ENCODE measurements at regions not wholly inside any gene's neighbourhood (a gene's known extent, or its start where the extent isn't known, plus 50 kb on each side); places are given as distances from the start of the nearest gene placed in this dataset.
"Not testable (repeated sequence)": the region's sequence is repeated elsewhere in the genome, so short reads cannot be mapped to it uniquely, and the experiment has no call there.

DNA sequence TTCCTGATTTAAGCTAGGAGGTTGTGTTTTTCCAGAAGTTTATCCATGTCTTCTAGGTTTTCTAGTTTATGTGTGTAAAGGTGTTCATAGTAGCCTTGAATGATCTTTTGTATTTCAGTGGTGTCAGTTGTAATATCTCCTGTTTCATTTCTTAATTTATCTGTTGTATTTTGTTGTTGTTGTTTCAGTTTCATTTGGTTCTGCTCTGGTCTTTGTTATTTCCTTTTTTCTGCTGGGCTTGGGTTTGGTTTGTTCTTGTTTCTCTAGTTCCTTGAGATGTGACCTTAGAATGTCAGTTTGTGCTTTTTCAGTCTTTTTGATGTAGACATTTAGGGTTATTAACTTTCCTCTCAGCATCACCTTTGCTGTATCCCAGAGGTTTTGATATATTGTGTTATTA is 62.8 kb downstream of the SCP2D1 start:
- DNase-seq = not testable (repeated sequence)

DNA sequence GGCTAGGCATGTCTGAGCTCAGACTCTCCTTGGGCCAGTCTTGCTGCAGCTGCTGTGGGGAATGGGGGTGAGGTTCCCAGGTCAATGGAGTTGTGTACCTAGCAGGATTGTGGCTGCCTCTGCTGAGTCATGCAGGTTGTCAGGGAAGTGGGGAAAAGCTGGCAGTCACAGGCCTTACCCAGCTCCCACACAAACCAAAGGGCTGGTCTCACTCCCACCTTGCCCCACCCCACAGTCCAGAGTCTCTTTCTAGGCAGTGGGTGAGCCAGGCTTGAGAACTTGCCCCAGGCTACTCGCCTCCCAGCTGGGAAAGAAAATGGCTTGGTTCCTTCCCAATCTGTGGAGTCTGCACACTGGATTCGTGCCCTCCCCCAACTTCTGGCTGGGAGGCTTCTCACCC is 65.7 kb downstream of the SCP2D1 start:
- no peak for DNase-seq

DNA sequence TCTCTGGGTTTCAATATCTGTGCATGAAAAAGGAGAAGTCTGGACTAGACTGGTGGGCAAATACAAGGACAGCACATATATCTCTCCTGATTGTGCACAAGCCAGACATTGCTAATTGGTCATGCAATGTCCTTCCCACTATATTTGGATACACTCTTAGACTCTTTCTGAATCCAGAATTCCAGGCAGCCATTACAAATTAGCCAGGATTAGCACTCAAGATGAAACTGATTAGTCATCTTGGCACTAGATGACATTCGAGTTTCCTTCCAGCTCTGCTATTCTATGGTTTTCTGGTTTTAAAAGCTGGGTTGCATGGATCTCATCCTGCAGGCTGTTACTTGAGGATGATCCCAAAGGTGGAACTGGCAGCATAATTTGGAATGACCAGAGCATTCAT is 73.2 kb downstream of the SCP2D1 start:
- DNase-seq = no peak

DNA sequence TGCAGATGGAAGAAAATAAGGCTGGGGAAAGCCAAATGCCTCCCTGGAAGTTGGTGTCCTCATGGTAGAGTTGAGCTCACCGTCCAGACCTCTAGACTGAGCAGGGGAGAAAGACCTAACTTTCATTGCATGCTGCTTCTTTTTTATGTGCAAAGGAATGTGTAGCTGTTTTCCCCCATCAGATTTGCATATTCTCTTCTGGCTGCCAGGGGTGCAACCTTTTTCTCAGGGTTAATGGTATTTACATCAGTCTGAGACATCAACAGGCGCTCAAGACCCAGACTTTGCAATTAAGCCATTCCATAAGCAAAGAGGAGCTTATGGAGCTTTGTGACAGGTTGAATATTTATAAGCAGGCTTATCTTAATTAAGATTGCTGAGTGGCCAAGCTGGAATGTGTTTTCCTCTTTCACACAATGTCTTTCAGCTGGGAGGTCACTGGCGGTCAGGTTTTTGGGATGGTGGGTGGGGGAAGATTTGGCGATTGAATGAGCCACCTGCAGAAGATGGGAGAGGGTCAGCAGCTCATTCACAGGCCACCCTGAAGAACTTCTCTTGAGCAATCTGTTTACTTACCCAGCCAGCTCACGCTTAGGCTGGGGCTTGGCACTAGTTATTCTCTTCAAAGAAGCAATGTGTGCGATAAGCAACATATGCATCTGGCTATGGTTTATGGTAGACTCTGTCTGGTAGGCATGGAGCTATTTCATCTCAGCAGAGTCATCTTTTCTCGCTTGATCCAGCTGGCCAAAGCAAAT is 88.6 kb downstream of the SCP2D1 start:
- DNase-seq = no peak

DNA sequence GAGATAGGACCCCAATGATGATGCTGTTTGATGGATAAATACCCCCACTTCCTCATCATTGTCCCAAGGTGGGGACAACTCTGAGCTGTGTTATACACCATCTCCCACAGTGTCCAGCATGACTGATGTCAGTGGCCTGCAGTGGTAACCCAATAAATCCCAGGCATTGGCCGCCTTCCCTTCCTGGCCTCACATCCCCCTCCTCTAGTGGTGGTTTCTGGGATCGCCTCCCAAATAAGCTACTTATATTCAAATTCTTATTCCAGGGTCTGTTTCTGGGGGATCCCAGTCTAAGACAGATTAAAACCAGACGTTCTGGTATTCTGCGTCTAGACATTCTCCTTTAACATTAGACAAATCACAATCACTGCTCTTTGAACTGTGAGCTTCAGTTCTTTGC is 90.6 kb downstream of the SCP2D1 start:
- DNase-seq = no peak

DNA sequence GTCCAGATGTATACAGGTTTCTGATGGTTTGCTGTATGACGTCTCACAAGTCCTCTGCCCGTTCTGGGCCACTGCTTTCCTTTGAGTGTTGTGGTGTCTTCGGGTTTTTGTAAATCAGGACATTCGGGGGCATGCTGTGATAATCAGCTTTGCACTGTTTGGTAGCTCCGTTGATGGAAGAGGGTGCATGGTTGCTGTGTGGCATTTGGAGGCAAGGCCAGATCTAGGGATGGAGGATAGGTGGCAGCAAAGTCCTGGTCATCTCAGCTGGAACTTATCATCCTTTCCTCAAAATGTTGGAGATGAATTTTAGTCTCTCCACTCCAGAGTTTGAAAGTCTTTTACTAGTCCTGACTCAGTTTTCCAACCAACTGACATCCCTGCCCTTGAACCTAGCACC is 91.0 kb downstream of the SCP2D1 start:
- no peak for DNase-seq

DNA sequence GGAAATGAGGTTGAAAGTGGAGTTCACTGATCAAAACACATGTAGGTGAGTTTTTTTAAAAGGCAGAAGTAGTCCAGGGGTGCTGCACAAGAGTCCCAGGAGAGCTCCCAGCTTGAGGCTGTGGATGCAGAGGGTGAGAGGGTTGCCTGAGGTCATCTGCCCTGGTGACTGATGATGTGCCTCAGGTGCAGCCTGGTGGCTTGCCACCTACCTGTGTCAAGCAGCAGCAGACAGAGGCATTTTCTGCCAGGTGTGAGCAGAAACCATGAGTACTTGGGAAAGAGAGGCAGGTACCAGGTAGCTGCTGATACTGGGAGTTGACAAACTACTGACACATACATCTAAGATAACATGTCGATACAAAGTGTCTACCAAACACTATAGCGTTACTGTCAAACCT is 92.5 kb downstream of the SCP2D1 start:
- DNase-seq = no peak

DNA sequence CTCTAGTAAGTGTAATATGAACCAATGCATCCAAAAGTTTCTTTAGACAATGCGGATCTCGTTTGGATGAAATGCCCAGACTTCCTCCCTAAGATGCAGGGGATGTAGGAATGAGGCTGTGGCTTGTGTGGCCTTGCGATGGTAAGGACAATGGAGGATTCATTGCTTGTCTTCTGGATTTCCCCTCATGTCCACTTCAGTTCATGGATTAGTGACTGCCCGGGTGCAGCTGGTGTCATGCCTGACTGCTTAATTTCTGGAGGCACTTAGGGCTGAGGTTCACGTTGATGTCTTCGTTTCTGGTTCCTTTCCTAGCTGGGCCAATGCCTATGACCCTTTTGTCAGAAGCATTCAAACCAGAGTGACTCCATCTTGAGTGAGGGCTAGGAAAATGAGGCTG is 93.8 kb downstream of the SCP2D1 start:
- DNase-seq = no peak

DNA sequence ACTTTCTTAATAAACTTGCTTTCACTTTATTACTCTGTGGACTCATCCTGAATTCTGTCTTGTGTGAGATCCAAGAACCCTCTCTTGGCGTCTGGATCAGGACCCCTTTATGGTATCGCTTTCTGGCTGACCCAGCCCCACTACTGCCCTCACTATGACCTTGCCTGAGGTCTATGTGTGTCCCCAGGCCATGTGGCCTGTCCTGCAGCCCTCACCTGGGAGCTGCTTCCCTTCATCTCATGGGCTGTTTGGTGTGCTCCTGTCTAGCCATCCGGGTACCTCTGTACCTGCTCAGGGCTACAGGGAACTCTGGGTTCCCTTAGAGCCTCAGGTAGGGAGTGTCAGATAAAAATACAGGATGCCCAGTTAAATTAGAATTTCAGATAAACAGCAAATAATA is 94.5 kb downstream of the SCP2D1 start:
- no peak for DNase-seq

DNA sequence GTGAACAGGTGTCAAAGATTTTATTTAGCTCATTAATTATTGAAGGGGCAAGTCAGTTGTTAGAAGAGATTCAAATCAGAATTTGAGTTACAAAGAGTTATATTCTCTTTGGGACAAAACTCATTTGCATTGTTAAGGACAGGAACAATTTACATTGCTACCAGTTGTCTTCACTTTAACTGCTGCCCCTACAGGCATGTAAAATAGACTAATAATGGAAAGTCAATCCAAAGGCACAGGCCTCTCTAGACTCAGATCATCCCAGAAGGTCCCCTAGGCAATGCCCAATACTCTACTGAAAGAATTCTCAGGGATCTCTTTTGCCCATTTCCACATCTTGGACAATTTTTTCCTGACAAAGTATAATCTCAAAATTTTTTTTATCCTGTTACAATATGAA is 95.7 kb downstream of the SCP2D1 start:
- no peak for DNase-seq

DNA sequence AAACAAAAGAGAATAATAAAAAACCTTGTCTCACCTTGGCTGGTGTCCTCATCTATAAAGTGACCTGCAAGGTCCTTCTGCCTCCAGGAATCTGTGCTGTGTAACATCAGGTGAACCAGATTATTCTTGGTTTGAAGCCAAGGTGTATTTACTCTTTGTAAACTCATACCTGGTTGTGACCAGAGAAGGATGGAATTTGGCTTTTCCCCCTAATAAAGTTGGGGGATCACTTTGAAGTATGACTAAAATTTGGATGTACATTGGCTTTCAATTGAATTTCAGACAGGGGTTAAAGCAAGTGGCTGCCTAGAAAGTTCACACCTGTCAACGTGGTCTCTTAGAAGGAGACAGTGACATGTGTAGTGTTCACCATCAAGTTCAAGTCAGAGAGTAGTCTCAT is 100.1 kb downstream of the SCP2D1 start:
- no peak for DNase-seq

DNA sequence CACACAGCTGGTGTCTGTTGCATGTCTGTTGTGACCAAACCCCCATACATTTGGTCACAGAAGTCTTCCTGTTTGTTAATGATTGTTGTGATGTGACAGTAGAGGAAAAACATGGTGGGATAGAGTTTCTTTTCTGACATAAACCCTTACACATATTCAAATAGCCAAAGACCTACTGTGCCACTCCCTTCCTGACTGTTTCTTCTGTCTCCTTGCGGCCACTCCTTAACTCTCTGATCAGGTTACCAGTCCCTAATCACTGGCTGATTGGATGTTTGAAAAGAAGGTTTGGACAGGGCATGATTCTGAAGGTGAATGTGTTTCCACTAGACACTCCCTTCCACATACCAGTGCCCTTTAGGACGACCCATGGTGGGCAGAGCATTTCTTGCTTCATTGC is 101.2 kb downstream of the SCP2D1 start:
- no peak for DNase-seq

DNA sequence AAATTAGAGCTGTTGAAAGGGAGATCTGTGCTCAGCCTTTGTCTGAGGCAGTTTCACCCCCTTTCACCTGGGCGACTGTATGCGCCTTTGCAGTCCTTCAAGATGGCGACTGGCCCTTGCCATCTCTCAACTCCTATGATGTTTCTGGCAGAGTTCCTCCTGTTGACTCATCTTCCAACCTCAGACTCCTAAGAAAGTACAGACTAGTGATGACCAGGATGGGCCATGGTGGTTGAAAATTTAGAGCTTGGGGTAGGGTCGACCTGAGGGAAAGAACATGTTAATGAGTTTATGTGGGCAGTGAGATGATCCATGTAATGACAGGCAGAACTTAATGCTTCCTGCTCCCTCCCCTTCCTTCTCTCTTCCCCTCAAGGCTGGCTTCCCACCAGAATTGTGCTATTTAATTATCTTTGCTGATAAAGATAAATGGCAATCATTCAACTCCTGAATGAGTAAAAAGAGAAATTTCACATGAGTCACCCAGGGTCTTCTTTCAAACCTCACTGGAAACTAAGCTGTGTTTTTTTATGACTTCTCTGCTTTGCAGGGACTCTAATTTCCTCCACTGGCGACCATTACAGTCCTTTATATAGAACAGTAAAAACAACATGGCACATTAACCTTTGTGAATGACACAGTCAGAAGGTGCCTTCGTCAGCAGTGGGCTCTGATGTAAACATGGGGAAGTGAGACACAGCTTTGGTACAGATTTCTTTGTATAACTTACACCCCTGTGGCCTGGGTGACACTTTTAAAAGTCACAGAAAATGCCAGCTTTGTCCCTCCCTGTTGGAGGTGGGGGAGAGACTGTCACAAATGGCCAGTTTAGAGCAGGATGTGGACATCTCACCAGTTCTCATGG is 103.5 kb downstream of the SCP2D1 start:
- no peak for DNase-seq

DNA sequence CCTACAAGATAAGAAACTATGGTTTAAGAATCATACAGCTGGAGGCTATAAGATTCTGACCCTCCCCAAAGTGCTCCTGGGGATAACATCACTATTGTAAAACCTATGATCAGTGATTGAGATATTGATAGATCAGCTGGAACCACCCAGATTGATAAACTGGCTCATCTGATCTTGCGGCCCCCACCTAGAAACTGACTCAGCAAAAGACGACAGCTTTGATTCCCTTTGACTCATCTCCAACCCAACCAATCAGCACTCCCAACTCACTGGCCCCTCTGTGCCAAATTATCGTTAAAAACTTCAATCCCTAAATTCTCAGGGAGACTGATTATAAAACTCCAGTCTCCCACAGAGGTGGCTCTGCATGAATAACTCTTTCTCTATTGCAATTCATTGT is 106.4 kb downstream of the SCP2D1 start:
- DNase-seq = no peak

DNA sequence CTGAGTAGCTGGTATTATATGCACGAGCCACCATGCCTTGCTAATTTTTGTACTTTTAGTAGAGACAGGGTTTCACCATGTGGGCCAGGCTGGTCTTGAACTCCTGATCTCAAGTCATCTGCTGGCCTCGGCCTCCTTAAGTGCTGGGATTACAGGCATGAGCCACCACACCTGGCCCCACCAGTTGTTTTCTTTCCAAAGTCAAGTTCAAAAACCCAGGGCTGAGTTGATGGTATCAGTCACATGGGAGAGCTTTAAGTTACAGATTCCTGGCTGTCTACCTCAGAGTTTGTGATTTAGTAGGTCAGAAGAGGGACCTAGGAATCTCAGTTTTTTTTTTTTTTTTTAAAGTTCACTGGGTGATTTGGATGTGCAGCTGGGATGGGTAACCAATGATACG is 107.7 kb downstream of the SCP2D1 start:
- DNase-seq = no peak

DNA sequence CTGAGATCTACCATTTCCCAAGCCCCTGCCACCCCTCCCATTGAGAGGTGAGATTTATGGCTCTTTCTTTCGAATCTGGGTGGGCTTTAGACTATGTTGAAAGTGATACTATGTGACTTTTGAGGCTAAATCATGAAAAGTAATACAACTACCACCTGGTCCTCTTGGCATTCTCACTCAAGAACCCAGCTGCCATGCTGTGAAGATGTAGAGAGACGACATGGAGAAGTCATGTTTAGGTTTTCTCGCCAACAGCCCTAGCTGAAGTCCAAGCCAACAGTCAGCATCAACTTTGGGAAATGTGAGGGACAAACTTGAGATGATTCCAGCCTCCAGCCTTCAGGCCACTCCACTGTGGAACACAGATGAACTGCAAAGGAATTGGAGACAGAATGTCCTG is 108.7 kb downstream of the SCP2D1 start:
- DNase-seq = no peak

DNA sequence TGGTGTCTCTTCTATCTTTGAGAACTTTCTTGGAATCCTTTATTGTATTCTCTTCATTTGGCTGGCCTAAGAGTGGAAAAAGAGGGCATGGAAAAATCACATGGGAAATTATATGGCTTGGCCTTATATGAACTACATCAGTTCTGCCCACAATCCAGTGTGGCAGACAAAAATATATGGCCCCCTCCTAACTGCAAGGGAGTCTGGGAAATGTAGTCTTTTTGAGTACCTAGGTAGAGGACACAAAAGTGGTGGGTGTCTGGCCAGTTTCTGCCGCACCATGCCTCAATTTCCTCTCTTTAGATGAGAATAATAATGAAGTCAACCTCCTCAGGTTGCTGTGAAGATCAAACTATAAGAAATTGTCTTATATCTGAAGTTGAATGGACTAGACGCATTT is 109.3 kb downstream of the SCP2D1 start:
- no peak for DNase-seq

DNA sequence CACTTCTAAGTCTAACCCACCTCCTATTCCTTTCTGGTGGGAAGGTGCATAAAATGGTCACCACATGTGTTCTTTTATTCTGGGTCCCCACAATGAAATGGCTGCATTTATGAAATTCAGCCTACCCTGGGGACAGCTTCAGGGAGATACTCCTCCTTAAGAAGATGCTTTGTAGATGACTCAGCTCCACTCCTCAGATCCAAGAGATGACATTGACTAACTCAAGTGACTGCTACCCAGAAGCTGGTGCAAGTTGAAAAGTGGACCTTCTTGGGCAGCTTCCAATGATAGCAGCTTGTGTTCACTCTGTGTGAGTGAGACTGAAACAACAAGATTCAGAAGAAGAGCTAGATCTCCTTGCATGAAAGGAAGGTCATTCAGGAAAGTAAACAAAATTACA is 113.4 kb downstream of the SCP2D1 start:
- DNase-seq = no peak

DNA sequence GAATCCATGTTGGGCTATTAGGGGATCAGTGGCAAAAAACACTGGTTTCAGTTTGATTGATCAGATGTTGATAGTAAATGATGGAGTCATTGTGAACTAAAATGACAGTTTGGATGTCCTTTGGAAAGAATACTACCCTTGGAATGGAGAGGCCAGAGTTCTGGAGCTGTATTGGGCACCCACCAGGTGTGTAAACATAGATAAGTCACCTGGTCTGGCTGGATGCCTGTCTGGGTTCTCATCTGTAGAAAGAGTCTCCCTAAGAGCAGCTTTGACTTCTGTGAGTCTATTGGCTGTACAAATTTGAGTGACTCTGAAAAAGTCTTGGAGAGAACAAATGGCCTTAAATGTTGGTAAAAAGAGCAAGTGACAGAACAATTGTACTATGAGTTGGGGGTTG is 115.0 kb downstream of the SCP2D1 start:
- no peak for DNase-seq

DNA sequence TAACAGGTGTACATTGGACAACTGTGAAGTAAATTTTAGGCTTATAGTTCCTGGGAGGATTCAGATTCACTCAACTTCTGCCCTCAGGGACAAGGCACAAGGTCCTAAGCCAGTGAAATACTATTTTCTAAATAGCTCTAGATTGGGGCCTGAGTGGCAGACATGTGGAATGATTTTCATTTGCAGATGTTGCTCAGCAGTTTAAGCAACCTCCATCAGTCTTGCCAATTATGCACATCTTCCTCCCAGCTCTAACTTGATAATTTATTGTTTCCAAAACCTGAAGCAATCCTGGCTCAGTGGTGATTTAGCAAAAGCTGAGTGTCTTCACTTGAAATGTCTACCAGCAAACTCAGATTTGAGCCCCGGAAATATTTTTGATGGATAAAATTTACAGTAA is 116.2 kb downstream of the SCP2D1 start:
- DNase-seq = no peak

DNA sequence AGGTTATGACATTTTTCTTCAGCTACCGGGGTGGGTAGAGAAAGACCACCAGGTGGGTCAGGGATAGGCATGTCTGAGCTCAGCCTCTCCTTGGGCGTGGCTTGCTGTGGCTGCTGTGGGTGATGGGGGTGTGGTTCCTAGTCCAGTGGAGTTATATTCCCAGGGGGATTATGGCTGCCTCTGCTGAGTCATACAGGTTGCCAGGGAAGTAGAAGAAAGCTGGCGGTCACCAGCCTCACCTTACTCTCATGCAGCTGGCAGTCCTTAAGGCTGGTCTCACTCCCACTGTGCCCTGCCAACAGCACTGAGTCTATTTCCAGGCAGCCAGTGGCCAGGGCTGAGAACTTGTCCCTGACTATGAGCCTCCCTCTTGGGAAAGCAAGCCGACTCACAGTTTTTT is 130.0 kb downstream of the SCP2D1 start:
- DNase-seq = no peak

DNA sequence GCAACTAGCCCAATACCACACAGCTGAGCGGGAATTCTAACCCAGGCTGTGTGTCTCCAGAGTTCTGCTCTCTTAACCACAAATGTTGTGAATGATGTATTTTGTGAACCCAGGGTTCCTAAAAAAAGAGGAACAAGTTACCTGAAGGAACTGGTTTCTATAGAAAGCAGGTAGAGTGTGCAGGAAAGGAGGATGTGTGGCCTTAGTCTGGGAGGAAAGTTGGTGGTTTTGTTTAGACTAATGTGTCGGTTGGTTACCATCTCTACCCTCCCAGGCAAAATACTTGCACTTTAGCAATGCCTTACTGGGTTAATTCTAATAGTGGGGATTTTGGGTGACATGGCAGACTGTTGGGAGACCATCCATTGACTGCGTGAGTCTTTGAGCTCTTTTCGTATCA is 143.3 kb downstream of the SCP2D1 start:
- DNase-seq = no peak

DNA sequence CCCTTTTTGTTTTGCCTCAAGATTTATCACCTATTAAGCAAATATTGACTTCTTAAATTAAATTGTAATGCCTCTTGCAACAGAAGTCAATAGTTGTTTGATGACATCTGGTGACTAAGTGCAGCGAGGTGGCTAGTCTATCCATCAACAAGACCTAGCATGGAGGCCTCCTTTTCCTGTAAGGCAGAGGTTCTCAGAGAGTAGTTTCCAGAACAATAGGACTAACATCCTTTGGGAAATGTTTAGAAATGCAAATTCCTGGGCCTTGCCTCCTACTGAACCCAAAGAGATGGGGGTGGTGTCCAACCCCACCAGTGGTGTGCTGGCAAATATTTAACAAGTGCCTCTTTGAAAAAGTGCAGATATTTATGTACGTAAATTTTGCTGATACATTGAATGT is 143.7 kb downstream of the SCP2D1 start:
- no peak for DNase-seq

DNA sequence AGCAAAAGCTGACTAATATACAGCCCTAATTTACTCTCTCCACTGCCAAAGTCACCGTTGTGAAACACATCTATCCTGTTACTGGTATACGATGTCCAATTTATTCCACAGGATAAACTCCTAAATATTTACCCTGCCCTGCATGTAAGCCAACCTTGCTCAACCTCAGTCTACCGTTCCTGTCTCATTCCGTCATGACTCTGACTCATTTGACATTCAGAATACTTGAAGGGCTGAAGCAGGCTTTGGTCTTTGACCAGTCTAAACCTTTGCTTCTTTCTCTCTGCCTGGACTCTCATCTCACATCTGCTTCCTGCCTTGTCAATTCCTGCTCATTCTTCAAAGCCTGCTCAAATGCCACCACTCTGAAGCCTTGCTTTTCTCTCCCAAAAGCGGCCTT is 157.5 kb downstream of the SCP2D1 start:
- DNase-seq = no peak

DNA sequence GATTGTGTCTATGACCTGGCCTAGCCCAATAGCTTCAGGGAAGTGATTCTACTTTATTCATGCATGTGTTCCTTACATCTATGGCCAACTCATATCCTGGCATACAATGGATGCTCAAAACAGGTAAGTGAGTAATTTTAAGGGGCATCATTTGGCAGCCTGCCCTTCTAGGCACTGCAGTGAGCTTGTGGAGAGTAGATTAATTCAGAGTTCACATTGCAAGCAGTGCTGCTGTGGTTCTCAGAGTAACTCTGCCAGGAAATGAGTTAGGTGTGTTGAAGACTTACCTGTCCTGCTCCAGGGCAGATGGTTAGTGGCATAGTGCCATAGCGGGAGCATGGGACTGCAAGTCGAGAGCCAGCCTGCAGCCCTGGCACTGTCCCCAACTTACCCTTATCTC is 158.0 kb downstream of the SCP2D1 start:
- DNase-seq = no peak
